Neutrophil (primary cell): ENCODE measurements at regions not wholly inside any gene's neighbourhood (a gene's known extent, or its start where the extent isn't known, plus 50 kb on each side); places are given as distances from the start of the nearest gene placed in this dataset.

ENCODE experiments used
- H3K27ac ChIP-seq: fragments of 200-600 bp; sonication (generic); 2 replicates; pipeline ENCODE4 v1.5.1; 2016; ENCODE audit warnings: mild to moderate bottlenecking, moderate library complexity
- H3K27me3 ChIP-seq: fragments of 200-600 bp; sonication (generic); 2 replicates; pipeline ENCODE4 v1.6.0; 2016; ENCODE audit warnings: mild to moderate bottlenecking
- H3K36me3 ChIP-seq: fragments of 200-600 bp; sonication (generic); 2 replicates; pipeline ENCODE4 v1.5.1; 2017
- H3K4me1 ChIP-seq, 2 experiments: fragments of 200-600 bp in 1 of 2; sonication (generic) in 1 of 2; 1 replicate in 1 of 2; 2 replicates in 1 of 2; pipeline versions ENCODE4 v1.5.1 to v1.6.1; 2013 to 2016; ENCODE audit warnings: low read depth in 1 of 2, low read length in 1 of 2, mild to moderate bottlenecking in 1 of 2, moderate library complexity in 1 of 2; ENCODE audit not compliant: control insufficient read depth in 1 of 2, insufficient read depth in 1 of 2
- H3K4me3 ChIP-seq, 2 experiments: fragments of 200-600 bp in 1 of 2; sonication (generic) in 1 of 2; 1 replicate in 1 of 2; 2 replicates in 1 of 2; pipeline ENCODE4 v1.5.1; 2013 to 2016; ENCODE audit warnings: low read depth in 1 of 2, low read length in 1 of 2, mild to moderate bottlenecking in 1 of 2, moderate library complexity in 1 of 2
- H3K9me3 ChIP-seq: fragments of 200-600 bp; sonication (generic); 2 replicates; pipeline ENCODE4 v1.5.1; 2016
- CTCF ChIP-seq: fragments of 200-600 bp; sonication (generic); IDR thresholded peaks from 2 replicates; pipeline ENCODE4 v1.5.1; 2016; ENCODE audit warnings: antibody characterized with exemption

- no peak for TF ChIP-seq CTCF
- Histone ChIP-seq H3K27ac (no peak overlapping the region), H3K4me3 (no peak overlapping the region), H3K36me3 (no peaks in the 10 kb centered on the region), H3K4me1 (no peaks in the 10 kb centered on the region), H3K9me3 (no peaks in the 10 kb centered on the region), H3K27me3 (no peaks in the 10 kb centered on the region)
Measured at GRCh38 chr7:38057829-38058228, 120.2 kb upstream of the STARD3NL start.

- Histone ChIP-seq H3K4me3 (no peak overlapping the region), H3K9me3 (no peaks in the 10 kb centered on the region), H3K27ac (no peak overlapping the region), H3K4me1 (no peaks in the 10 kb centered on the region), H3K27me3 (no peaks in the 10 kb centered on the region), H3K36me3 (no peaks in the 10 kb centered on the region)
- TF ChIP-seq CTCF = no peak
Measured at GRCh38 chr7:38060116-38060515, 117.9 kb upstream of the STARD3NL start.

DNA sequence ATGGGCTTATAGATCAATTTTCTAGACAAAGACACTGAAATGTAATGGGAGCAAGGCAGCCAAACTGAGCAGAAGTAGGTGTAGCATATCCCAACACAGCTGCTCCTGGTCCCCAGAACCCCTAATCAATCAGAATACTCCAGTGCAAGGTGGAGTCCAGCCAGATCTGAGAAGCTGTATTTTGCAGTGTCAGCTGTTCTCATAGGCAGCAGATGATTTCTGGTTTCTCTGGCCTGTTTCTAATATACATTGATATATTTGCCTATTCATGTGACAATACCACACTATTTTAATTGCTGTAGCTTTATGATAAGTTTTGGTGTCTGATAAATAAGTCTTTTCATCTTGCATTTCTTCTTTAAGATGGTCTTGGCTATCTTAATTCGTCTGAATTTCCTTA is 117.4 kb upstream of the STARD3NL start:
- Histone ChIP-seq H3K4me1 (no peaks in the 10 kb centered on the region), H3K9me3 (no peaks in the 10 kb centered on the region), H3K36me3 (no peaks in the 10 kb centered on the region), H3K27ac (no peak overlapping the region), H3K4me3 (no peak overlapping the region), H3K27me3 (no peaks in the 10 kb centered on the region)
- TF ChIP-seq CTCF = no peak

- Histone ChIP-seq H3K36me3 (no peaks in the 10 kb centered on the region), H3K27me3 (no peaks in the 10 kb centered on the region), H3K27ac (no peak overlapping the region), H3K9me3 (no peaks in the 10 kb centered on the region), H3K4me3 (no peak overlapping the region), H3K4me1 (no peaks in the 10 kb centered on the region)
- TF ChIP-seq CTCF = no peak
Measured at GRCh38 chr7:38066391-38066790, 111.7 kb upstream of the STARD3NL start.

GRCh38 chr7:38068461-38068860 is 109.6 kb upstream of the STARD3NL start:
- Histone ChIP-seq H3K9me3 (no peaks in the 10 kb centered on the region), H3K27ac (no peak overlapping the region), H3K36me3 (no peaks in the 10 kb centered on the region), H3K4me3 (no peak overlapping the region), H3K27me3 (no peaks in the 10 kb centered on the region), H3K4me1 (no peaks in the 10 kb centered on the region)
- no peak for TF ChIP-seq CTCF

DNA sequence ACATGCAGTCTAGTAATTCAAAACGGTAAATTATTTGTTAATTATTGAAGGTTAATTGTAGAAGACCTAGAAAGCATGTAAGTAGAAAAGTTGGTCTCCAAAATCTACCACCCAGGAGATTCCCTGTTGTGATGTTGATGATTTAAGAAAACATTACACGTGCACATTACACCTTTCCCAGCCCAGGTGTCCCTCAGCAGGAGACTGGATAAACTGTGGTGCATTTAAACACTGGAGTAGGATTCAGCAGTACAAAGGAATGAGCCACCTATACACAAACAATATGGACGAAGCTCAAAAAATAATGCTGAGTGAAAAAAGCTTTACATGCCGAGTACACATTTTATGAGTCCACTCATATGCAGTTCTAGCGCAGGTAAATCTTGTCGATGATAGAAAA is 109.0 kb upstream of the STARD3NL start:
- H3K9me3 ChIP-seq = no peaks in the 10 kb centered on the region
- no peak overlapping the region for H3K4me3 ChIP-seq
- no peaks in the 10 kb centered on the region for H3K36me3 ChIP-seq
- no peaks in the 10 kb centered on the region for H3K4me1 ChIP-seq
- TF ChIP-seq CTCF = no peak
- no peak overlapping the region for H3K27ac ChIP-seq
- H3K27me3 ChIP-seq = no peaks in the 10 kb centered on the region
